ENCODE measurements at regions not wholly inside any gene's neighbourhood (a gene's known extent, or its start where the extent isn't known, plus 50 kb on each side); places are given as distances from the start of the nearest gene placed in this dataset.
A peak's percentile ranks its signal among the peaks of the same experiment; 100 is the strongest.

DNA sequence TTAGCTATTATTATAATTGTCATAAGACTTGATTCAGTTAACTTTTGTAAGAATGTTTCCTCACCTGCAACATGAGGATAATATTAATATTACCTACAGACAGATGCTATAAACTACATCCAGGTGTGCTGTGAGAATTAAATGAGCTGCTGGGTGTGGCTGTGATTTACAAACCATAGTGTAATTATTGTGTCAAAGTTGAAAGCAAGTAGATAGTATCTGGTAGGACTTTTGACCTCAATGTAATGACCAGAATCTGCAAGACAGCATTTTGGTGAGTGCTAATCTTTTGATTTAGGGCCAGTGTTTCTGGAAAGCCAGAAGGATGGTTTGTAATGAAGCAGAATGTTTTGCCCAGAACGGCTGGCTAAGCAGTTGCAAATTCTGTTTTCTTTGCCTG, 162.5 kb downstream of the TRMT11 start:
- DNase-seq, result no peak

DNA sequence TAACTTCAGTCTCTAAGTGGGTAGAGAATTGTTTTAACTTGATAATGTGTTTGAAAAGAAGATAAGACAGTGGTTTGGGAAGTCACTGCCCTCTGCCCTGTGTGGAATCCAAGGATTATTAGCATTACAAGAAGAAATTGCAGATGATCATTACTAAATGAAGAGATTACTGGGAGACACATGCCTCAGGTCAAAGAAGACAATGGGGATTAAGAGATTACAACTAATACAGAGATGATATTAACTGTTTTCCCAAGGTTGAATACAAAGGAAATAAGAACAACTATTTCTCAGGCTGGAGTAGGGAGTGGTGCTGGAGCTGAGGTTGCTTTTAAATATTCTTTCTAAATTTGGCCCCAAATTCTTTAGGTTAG, 166.0 kb downstream of the TRMT11 start:
- no peak for DNase-seq

GRCh38 chr6:126153661-126154060, 167.3 kb downstream of the TRMT11 start:
- DNase-seq, result peak; percentile 67

DNA sequence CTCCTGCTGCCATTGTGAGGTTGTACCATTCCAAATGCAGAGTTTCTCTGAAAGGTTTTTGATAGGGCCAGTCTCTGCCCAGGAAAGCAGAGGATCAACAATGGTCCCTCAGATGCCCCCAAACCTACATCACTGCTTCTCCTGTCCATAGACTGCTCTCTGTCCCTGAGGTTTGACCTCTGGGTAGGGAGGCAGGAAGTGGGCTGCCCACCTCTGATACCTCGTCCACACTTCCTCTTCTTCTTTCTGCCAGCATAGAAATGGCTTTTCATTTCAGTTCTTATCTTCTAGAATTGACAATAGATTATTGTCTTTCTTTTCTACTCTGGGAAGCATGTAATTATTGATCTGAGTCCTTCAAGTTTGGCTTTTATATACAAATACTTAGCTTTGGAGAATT, 170.6 kb downstream of the TRMT11 start:
- DNase-seq, result no peak

DNA sequence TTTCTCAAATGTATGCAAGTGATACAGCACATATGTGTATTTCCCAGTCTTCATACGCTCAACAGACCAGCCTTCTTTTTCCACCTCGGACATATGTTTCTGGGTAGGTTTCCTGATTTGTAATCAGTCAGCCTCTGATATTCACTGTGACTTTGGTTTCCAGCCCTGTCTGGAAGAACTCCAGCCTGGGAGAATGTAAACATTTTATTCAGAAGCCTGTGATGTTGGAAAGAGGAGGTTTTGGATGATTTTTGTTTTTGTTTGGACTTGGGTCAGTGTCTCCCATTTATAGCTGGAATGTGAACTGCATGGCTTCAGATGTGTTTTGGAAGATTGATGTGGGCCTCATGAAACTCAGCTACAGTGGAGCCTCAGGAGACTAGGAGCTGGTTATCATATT, 172.2 kb upstream of the CENPW start:
- DNase-seq, result no peak

DNA sequence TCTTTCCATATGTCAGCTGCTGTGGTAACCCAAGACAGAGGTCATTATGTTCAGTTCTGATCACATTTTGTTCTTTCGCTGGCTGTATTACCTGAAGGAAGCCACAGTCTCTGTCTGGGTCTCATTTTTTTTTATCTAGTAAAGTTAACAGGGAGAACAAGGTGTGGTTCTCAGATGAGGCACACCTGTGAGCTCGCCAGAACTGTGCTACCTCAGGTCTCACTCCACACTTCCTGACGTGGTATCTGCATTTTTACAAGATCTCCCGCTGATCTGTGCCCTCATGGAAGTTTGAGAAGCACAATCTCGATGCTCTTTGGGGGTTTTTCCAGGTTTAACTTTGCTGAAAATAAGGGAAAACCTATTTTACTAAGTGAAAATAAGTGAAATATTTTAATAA, 169.5 kb upstream of the CENPW start:
- DNase-seq, result no peak

- DNase-seq, result peak; percentile 13
Measured at GRCh38 chr6:126170978-126171382, 168.9 kb upstream of the CENPW start.

- DNase-seq, result no peak
Measured at GRCh38 chr6:126172131-126172530, 167.8 kb upstream of the CENPW start.

GRCh38 chr6:126173265-126173664, 166.7 kb upstream of the CENPW start:
- no peak for DNase-seq

- peak; percentile 18 for DNase-seq
Measured at GRCh38 chr6:126174697-126175096, 165.2 kb upstream of the CENPW start.

DNA sequence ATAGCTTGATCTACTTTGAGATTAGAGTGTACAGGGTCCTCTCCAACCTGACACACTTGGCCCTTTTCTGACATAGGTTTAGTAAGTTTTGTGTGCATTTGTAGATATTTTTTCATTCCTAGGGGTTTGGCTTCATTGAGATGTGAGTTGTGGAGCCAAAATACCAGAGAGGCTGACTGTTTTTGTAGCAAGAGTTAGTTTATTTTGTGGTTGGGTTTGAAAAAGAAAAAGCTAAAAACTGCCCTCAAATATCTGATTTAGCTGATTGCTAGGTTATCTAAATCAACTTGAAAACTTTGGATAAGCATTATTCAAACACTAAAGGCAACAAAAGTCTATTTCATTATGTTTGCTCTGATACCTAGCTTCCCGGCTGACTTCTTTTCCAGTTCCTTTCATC, 164.7 kb upstream of the CENPW start:
- no peak for DNase-seq

GRCh38 chr6:126176282-126176681, 163.6 kb upstream of the CENPW start:
- peak; percentile 21 for DNase-seq

DNA sequence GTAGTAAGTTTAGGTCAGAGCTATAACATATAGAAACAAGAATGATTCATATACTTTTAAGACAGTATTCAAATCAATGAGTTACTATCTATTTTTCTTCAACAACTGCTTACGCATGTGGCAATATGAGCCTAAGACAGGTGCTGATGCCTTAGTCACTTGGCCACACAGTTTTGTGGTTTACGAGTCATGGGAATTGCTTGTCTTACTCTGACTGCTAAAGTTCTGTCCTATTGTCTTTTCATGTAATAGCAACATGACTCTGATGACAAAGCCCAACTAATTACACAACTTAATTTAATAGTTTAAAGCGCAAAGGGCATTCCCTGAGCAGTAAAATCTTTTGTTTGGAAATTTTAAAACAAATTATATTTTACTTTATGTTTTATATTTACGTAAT, 159.3 kb upstream of the CENPW start:
- peak; percentile 55 for DNase-seq

GRCh38 chr6:126181173-126181741, 158.7 kb upstream of the CENPW start:
- DNase-seq, result no peak

GRCh38 chr6:126181890-126182289, 158.0 kb upstream of the CENPW start:
- DNase-seq, result no peak

- no peak for DNase-seq
Measured at GRCh38 chr6:126182650-126183311, 157.1 kb upstream of the CENPW start.

- no peak for DNase-seq
Measured at GRCh38 chr6:126185774-126186173, 154.1 kb upstream of the CENPW start.

DNA sequence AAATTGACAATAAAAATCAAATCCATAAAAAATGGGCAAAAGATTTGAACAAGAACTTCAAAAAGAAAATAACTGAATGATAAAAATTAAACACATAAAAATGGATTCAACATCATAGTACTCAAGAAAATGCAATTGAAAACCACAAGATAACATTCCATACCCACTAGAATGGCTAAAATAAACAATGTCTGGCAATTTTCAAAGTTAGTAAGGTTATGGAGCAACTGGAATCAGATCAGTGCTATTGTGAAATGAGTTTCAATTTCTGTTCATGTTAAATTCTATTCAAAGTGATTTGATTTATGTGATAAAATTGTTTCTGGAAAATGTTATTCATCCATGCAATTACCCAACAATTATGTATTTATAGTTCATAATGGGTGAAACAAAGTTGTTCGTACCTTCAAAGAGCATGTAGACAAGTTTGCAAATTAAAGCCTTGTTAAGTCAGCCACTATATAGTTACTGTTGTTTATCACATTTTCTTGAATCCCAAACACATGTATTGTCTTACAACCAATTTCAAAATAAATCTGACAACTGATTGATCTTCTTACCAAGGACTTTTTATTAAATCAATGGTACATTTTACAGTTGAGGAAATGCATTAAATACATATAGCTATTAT, 151.5 kb upstream of the CENPW start:
- peak; percentile 68 for DNase-seq

DNA sequence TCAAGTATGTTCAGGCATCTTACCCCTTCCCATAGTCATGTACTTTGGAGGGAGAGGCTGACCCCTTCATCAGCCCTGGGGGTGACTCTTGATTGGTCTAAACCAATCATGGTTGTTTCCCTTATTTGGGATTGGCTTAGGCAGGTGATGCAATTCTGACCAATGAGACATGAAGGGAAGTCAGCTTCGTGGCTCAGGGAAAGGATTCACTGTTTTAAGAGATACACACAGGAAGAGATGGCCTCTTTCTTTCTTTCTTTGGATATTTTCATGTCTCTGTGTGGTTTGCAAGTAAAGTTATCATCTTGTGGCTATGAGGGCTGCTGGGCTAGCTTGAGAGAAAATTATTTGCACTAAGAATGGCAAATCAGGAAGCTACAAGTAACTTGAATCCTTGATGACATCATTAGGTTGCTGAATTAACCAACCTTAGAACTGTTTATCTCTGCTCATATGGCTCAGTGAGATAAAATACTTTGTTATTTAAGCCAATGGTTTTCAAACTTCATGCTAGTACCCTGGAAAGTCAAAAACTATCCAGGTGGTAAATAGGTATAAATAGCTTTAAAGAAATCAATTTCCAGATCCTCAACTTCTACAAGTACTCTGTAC, 144.2 kb upstream of the CENPW start:
- no peak for DNase-seq

DNA sequence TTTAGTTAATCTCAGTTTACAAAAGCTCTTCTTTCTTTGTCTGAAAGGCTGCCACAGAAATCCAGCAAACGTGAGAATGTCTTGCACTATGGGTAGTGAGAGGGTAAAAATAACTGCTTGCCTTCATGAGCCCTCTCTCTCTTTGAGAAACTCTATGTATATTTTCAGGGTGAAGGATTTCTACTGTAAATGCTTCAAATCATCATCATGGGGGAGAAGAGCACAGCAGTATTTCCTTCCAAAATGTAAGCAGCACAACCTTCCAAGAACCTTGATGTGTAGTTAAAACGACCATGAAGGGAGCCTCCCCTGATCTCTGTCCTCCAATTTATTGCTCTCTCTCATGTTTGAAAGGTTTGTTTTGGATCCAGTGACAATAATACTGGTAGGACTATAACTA, 141.3 kb upstream of the CENPW start:
- no peak for DNase-seq

DNA sequence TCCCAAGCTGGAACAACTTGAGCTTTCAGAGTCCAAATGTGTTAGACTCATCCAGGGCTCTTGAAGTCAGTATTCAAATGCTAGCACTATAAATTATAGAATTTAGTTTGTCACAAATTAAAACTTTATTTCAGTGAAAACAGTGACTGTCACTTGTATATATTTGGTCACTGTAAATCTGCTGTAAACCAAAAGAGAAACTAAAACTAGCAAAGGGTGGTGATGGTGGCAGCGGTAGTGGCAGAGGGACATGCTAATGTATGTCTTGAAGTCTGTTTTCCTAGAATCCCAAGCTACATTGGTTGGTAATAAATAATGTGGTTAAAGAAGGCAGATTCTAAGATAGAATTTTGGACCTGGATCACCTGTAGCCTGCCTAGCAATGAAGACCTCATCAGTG, 140.4 kb upstream of the CENPW start:
- DNase-seq, result no peak

GRCh38 chr6:126202707-126203106, 137.2 kb upstream of the CENPW start:
- DNase-seq, result no peak

DNA sequence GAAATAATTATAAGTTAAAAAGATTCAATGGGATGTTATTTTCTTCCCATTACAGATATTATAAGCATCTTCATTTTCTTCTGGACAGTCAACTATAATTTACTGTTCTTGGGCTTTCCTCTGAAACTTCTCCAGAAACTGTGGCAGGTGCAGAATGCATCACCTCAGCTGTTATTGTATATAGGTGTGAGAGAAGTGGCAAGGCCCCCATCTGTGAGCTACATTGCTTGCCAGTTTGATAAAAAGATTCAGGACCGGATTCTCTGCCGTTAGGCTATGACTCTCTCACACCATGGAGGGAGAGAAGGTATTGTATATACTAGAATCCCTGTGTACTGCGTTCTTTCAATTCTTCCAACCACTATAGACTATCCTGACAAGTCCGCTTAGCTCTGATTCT, 135.8 kb upstream of the CENPW start:
- DNase-seq, result no peak

DNA sequence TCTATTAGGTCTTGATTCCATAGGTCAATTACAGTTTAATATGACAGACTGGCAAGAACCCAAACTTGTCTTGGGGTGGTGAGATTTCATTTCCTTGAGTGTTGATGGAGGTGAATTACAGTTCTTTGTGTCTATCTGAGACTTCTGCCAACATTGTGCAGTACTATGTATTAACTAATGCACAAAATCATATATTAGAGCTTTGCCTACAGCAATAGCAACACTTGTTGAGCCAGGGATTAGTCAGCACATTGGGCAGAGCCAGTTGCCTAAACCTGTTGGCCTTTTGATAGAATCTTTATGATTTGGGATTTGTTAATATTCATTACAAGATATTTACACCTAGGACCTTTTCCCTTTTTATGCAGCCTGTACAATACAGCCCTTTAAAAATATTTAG, 135.3 kb upstream of the CENPW start:
- no peak for DNase-seq

Data from fibroblast of skin of scalp (primary cell).